ENCODE measurements at regions not wholly inside any gene's neighbourhood (a gene's known extent, or its start where the extent isn't known, plus 50 kb on each side); places are given as distances from the start of the nearest gene placed in this dataset.

DNA sequence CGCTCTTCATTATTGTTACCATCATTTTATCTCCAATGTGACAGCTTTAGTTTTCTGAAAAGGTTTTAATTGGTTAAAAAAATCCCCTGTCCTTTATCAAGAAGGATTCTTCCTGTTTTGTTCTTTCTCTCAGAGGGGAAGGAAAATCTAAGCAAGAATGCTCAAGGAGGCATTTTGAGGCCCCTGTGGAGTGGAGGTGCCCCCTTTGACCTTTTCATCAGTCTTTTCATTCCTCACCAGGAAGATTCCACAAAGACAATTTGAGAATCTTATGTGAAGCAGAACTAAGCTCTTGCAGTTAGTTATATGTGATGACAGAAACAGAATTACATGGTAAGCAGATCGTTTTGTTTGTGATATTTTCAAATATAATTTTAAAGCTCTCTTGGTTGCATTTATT lies 489.6 kb downstream of the MAN2A1 start:
- H3K36me3 Mint-ChIP-seq (ENCODE audit: insufficient read depth, unreplicated experiment): no peaks in the 10 kb centered on the region
- TF ChIP-seq, protein P1, sequence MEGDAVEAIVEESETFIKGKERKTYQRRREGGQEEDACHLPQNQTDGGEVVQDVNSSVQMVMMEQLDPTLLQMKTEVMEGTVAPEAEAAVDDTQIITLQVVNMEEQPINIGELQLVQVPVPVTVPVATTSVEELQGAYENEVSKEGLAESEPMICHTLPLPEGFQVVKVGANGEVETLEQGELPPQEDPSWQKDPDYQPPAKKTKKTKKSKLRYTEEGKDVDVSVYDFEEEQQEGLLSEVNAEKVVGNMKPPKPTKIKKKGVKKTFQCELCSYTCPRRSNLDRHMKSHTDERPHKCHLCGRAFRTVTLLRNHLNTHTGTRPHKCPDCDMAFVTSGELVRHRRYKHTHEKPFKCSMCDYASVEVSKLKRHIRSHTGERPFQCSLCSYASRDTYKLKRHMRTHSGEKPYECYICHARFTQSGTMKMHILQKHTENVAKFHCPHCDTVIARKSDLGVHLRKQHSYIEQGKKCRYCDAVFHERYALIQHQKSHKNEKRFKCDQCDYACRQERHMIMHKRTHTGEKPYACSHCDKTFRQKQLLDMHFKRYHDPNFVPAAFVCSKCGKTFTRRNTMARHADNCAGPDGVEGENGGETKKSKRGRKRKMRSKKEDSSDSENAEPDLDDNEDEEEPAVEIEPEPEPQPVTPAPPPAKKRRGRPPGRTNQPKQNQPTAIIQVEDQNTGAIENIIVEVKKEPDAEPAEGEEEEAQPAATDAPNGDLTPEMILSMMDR (IDR thresholded peaks at IDR 0.05; ENCODE audit: insufficient read depth in 1 of 2, low read depth in 1 of 2, low read length in 1 of 2, severe bottlenecking in 1 of 2, unreplicated experiment in 1 of 2): no peak
- no peaks in the 10 kb centered on the region for H3K9me3 ChIP-seq
- POLR2A ChIA-PET: no interaction called here
- no peak overlapping the region for H3K4me3 ChIP-seq (ENCODE audit: low read depth, low read length)
- CTCF ChIA-PET: no interaction called here
- no peaks in the 10 kb centered on the region for H3K4me1 ChIP-seq
- H3K4me3 Mint-ChIP-seq (ENCODE audit: unreplicated experiment): no peak overlapping the region
- no TSS peak for BruUV-seq (replicated peaks)
- H3K36me3 ChIP-seq (ENCODE audit: control insufficient read depth, insufficient read depth, low read length): no peaks in the 10 kb centered on the region
- intact Hi-C loops (cut with micrococcal nuclease; ENCODE audit: unreplicated experiment): no loop called here
- H3K4me1 Mint-ChIP-seq (ENCODE audit: low read depth, unreplicated experiment): no peaks in the 10 kb centered on the region
- H3K27me3 Mint-ChIP-seq (ENCODE audit: insufficient read depth, unreplicated experiment): peaks cover 10% of the 10 kb centered on the region
- no peak overlapping the region for H3K27ac Mint-ChIP-seq (ENCODE audit: unreplicated experiment)
- H3K27me3 ChIP-seq (replicated peaks; ENCODE audit: control insufficient read depth, insufficient read depth, low read length): no peaks in the 10 kb centered on the region
- DNase-seq: no peak
- H3K9me3 Mint-ChIP-seq (ENCODE audit: unreplicated experiment): no peaks in the 10 kb centered on the region

DNA sequence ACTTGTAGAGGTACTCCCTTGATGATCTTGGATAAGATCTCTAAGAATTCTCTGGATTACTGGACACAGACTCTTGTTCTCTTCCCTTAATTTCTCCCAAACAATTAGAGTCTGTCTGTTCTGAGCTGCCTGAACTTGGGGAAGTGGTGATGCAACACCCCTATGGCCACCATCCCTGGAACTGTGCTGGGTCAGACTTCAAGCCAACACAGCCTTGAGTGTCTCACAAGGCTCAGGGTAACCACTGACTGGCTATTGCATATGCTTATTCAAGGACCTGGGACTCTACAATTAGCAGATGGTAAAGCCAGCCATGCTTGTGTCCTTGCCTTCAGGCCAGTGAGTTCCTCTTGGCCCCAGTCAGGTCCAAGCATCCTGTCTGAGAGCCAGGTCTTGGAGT lies 504.5 kb downstream of the MAN2A1 start:
- Histone ChIP-seq H3K4me1 (no peaks in the 10 kb centered on the region), H3K9me3 (no peaks in the 10 kb centered on the region), H3K36me3 (ENCODE audit: control insufficient read depth, insufficient read depth, low read length) (no peaks in the 10 kb centered on the region), H3K4me3 (ENCODE audit: low read depth, low read length) (no peak overlapping the region), H3K27me3 (replicated peaks; ENCODE audit: control insufficient read depth, insufficient read depth, low read length) (no peaks in the 10 kb centered on the region; the same call in 1 of the 2 replicates)
- TF ChIP-seq, protein P1 (IDR thresholded peaks at IDR 0.05; ENCODE audit: insufficient read depth in 1 of 2, low read depth in 1 of 2, low read length in 1 of 2, severe bottlenecking in 1 of 2, unreplicated experiment in 1 of 2): no peak
- POLR2A ChIA-PET: interaction anchor here (0.6 kb wide), 1 partner anchor 1508 kb away, joined by 3 read pairs; no protein-coding TSS in a partner anchor
- Mint-ChIP-seq H3K27ac (ENCODE audit: unreplicated experiment) (no peak overlapping the region), H3K9me3 (ENCODE audit: unreplicated experiment) (peaks cover 10% of the 10 kb centered on the region), H3K4me3 (ENCODE audit: unreplicated experiment) (no peak overlapping the region), H3K4me1 (ENCODE audit: low read depth, unreplicated experiment) (no peaks in the 10 kb centered on the region), H3K27me3 (ENCODE audit: insufficient read depth, unreplicated experiment) (peaks cover 3% of the 10 kb centered on the region), H3K36me3 (ENCODE audit: insufficient read depth, unreplicated experiment) (no peaks in the 10 kb centered on the region)
- no TSS peak for BruUV-seq (replicated peaks)
- no peak for DNase-seq
- CTCF ChIA-PET: no interaction called here
- intact Hi-C loops (cut with micrococcal nuclease; ENCODE audit: unreplicated experiment): no loop called here

DNA sequence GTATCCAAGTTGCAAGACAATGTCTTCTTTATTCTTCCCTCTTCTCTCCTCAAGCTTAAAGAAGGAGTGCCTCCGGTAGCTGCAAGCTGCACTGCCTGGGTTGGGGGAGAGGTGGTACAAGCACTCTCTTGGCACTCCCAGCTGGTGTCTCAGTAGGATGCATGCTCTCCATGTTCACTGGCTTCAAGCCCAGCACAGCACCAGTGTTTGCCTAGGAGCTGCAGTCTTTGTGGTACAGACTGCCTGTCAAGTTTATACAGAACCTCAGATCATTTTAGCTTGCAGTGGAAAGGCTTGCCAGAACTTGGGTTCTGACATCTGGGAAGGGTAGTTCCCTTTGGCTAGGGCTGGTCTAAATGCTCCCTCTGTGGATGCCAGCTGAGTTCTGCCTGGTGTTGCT lies 505.6 kb downstream of the MAN2A1 start:
- CTCF ChIA-PET: no interaction called here
- TF ChIP-seq, protein P1 (IDR thresholded peaks at IDR 0.05; ENCODE audit: insufficient read depth in 1 of 2, low read depth in 1 of 2, low read length in 1 of 2, severe bottlenecking in 1 of 2, unreplicated experiment in 1 of 2): no peak
- no peaks in the 10 kb centered on the region for H3K36me3 Mint-ChIP-seq (ENCODE audit: insufficient read depth, unreplicated experiment)
- peaks cover 10% of the 10 kb centered on the region for H3K9me3 Mint-ChIP-seq (ENCODE audit: unreplicated experiment)
- H3K27me3 Mint-ChIP-seq (ENCODE audit: insufficient read depth, unreplicated experiment): peaks cover 5% of the 10 kb centered on the region
- H3K4me1 ChIP-seq: no peaks in the 10 kb centered on the region
- H3K27me3 ChIP-seq (replicated peaks; ENCODE audit: control insufficient read depth, insufficient read depth, low read length): no peaks in the 10 kb centered on the region; the same call in 1 of the 2 replicates
- POLR2A ChIA-PET: interaction anchor here (0.6 kb wide), 1 partner anchor 30 kb away, joined by 3 read pairs; no protein-coding TSS in a partner anchor
- H3K36me3 ChIP-seq (ENCODE audit: control insufficient read depth, insufficient read depth, low read length): no peaks in the 10 kb centered on the region
- H3K9me3 ChIP-seq: no peaks in the 10 kb centered on the region
- intact Hi-C loops (cut with micrococcal nuclease; ENCODE audit: unreplicated experiment): no loop called here
- H3K27ac Mint-ChIP-seq (ENCODE audit: unreplicated experiment): no peak overlapping the region
- BruUV-seq (replicated peaks): no TSS peak
- H3K4me3 Mint-ChIP-seq (ENCODE audit: unreplicated experiment): no peak overlapping the region
- no peaks in the 10 kb centered on the region for H3K4me1 Mint-ChIP-seq (ENCODE audit: low read depth, unreplicated experiment)
- DNase-seq: no peak
- no peak overlapping the region for H3K4me3 ChIP-seq (ENCODE audit: low read depth, low read length)
